ENCODE measurements at regions not wholly inside any gene's neighbourhood (a gene's known extent, or its start where the extent isn't known, plus 50 kb on each side); places are given as distances from the start of the nearest gene placed in this dataset.

DNA sequence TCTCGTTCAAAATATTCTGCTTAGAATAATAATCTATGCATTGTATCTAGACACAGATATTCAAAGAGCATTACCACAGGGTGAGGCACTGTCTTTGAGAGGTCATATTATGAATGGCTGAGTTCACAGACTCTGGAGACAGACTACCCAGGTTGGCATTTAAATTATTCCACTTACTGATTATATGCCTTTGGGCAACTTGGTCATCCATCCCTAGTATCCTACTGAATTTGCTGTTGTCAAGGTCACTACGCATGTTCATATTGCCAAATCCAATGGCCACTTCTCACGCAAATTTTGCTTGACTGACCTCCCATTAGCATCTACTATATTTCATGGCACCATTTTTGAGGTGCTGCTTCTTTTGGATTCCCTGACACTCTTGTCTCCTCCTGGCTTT, 498.6 kb upstream of the TLE4 start:
- CTCF ChIA-PET = no interaction called here

DNA sequence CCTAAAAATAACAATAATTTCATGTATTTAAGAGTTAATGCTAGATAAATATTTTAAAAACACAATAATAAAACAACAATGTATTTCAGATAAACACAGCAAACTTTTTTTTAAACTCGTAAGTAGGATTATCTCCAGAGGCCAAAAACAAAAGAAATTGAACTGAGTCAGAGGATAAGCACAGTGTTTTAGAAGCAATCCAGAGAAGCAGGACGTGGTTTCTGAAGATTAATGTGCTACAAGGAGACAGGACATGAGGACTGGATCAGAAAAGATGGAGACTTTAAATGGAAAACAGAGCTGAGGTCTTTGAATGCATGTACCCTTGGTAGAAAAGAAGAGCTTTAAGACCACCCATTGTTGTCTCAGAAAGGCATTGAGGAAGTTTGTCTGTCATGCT, 491.2 kb upstream of the TLE4 start:
- DNase-seq (ENCODE audit: low spot score) = no peak
- CTCF ChIA-PET = no interaction called here
- intact Hi-C loops (cut with micrococcal nuclease; ENCODE audit: unreplicated experiment) = no loop called here

More for the DNA sequence above, 498.6 kb upstream of the TLE4 start:
- no peaks in the 10 kb centered on the region for H3K4me1 ChIP-seq (ENCODE audit: insufficient read depth, low read length, poor library complexity, severe bottlenecking)
- intact Hi-C loops (cut with micrococcal nuclease; ENCODE audit: unreplicated experiment) = no loop called here
- H3K9me3 ChIP-seq (ENCODE audit: low read depth, low read length, poor library complexity, severe bottlenecking) = no peaks in the 10 kb centered on the region
- TF ChIP-seq EZH2 (IDR thresholded peaks at IDR 0.05; ENCODE audit: borderline replicate concordance, low read depth, low read length, poor library complexity, severe bottlenecking) = no peak
- TF ChIP-seq, protein P1, sequence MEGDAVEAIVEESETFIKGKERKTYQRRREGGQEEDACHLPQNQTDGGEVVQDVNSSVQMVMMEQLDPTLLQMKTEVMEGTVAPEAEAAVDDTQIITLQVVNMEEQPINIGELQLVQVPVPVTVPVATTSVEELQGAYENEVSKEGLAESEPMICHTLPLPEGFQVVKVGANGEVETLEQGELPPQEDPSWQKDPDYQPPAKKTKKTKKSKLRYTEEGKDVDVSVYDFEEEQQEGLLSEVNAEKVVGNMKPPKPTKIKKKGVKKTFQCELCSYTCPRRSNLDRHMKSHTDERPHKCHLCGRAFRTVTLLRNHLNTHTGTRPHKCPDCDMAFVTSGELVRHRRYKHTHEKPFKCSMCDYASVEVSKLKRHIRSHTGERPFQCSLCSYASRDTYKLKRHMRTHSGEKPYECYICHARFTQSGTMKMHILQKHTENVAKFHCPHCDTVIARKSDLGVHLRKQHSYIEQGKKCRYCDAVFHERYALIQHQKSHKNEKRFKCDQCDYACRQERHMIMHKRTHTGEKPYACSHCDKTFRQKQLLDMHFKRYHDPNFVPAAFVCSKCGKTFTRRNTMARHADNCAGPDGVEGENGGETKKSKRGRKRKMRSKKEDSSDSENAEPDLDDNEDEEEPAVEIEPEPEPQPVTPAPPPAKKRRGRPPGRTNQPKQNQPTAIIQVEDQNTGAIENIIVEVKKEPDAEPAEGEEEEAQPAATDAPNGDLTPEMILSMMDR (conservative IDR thresholded peaks at IDR 0.05; ENCODE audit: low read depth, low read length) = no peak
- no peak overlapping the region for H3K27ac ChIP-seq (ENCODE audit: low read depth, low read length, poor library complexity, severe bottlenecking)
- H3K4me3 ChIP-seq (ENCODE audit: low read depth, low read length, poor library complexity, severe bottlenecking) = no peak overlapping the region
- POLR2A ChIA-PET (ENCODE audit: low non-redundant PET) = no interaction called here
- no peaks in the 10 kb centered on the region for H3K36me3 ChIP-seq (ENCODE audit: insufficient read depth, low read length, poor library complexity, severe bottlenecking)
- H3K27me3 ChIP-seq (replicated peaks; ENCODE audit: insufficient read depth, low read depth, low read length, poor library complexity) = peaks cover 7% of the 10 kb centered on the region
- no TSS peak for BruUV-seq (replicated peaks)
- DNase-seq (ENCODE audit: low spot score) = no peak

DNA sequence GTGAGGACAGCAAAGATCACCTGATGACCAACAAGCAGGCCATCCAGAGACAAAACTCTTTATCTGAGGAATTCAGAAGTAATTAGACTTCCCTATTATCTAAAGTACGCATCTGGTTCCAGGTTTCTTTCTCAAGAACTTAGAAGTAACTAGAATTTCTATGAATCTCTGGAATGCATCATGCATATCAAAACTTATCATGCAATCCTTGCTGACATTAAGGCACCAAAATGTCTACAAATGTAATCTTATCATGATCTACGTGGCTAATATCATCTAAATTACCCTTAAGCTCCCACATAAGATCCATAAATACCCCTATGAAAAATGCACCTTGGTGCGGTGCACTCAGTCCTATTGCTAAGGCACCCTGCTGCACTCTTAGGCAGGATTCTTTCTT, 488.1 kb upstream of the TLE4 start:
- no peaks in the 10 kb centered on the region for H3K27me3 ChIP-seq (replicated peaks; ENCODE audit: insufficient read depth, low read depth, low read length, poor library complexity)
- DNase-seq (ENCODE audit: low spot score) = no peak
- no peaks in the 10 kb centered on the region for H3K36me3 ChIP-seq (ENCODE audit: insufficient read depth, low read length, poor library complexity, severe bottlenecking)
- BruUV-seq (replicated peaks) = no TSS peak
- no peak overlapping the region for H3K4me3 ChIP-seq (ENCODE audit: low read depth, low read length, poor library complexity, severe bottlenecking)
- POLR2A ChIA-PET (ENCODE audit: low non-redundant PET) = no interaction called here
- no peaks in the 10 kb centered on the region for H3K4me1 ChIP-seq (ENCODE audit: insufficient read depth, low read length, poor library complexity, severe bottlenecking)
- no peaks in the 10 kb centered on the region for H3K9me3 ChIP-seq (ENCODE audit: low read depth, low read length, poor library complexity, severe bottlenecking)
- CTCF ChIA-PET = no interaction called here
- intact Hi-C loops (cut with micrococcal nuclease; ENCODE audit: unreplicated experiment) = no loop called here
- TF ChIP-seq, protein P1 (conservative IDR thresholded peaks at IDR 0.05; ENCODE audit: low read depth, low read length) = no peak
- TF ChIP-seq EZH2 (IDR thresholded peaks at IDR 0.05; ENCODE audit: borderline replicate concordance, low read depth, low read length, poor library complexity, severe bottlenecking) = no peak
- H3K27ac ChIP-seq (ENCODE audit: low read depth, low read length, poor library complexity, severe bottlenecking) = no peak overlapping the region

More for the DNA sequence above, 491.2 kb upstream of the TLE4 start:
- TF ChIP-seq EZH2 (IDR thresholded peaks at IDR 0.05; ENCODE audit: borderline replicate concordance, low read depth, low read length, poor library complexity, severe bottlenecking) = no peak
- TF ChIP-seq, protein P1 (conservative IDR thresholded peaks at IDR 0.05; ENCODE audit: low read depth, low read length) = no peak
- no peak overlapping the region for H3K27ac ChIP-seq (ENCODE audit: low read depth, low read length, poor library complexity, severe bottlenecking)
- no peaks in the 10 kb centered on the region for H3K4me1 ChIP-seq (ENCODE audit: insufficient read depth, low read length, poor library complexity, severe bottlenecking)
- BruUV-seq (replicated peaks) = no TSS peak
- POLR2A ChIA-PET (ENCODE audit: low non-redundant PET) = no interaction called here
- no peak overlapping the region for H3K4me3 ChIP-seq (ENCODE audit: low read depth, low read length, poor library complexity, severe bottlenecking)
- no peaks in the 10 kb centered on the region for H3K9me3 ChIP-seq (ENCODE audit: low read depth, low read length, poor library complexity, severe bottlenecking)
- H3K27me3 ChIP-seq (replicated peaks; ENCODE audit: insufficient read depth, low read depth, low read length, poor library complexity) = no peaks in the 10 kb centered on the region
- no peaks in the 10 kb centered on the region for H3K36me3 ChIP-seq (ENCODE audit: insufficient read depth, low read length, poor library complexity, severe bottlenecking)

Measured in A673 (cell line).